GM10266 (cell line): ENCODE measurements at regions not wholly inside any gene's neighbourhood (a gene's known extent, or its start where the extent isn't known, plus 50 kb on each side); places are given as distances from the start of the nearest gene placed in this dataset.

Experiments
- DNase-seq: peaks from one replicate; pipeline ENCODE4 v3.0.0; 2012; ENCODE audit errors: extremely low spot score
- CTCF ChIP-seq: IDR thresholded peaks from 2 replicates; pipeline ENCODE4 v1.5.1; 2012; ENCODE audit warnings: mild to moderate bottlenecking, low read depth; ENCODE audit not compliant: control insufficient read depth, insufficient read depth; ENCODE audit errors: missing control alignments

GRCh38 chr6:115663681-115664080, 397.0 kb downstream of the FRK start:
- no peak for TF ChIP-seq CTCF
- DNase-seq: no peak

GRCh38 chr6:115643762-115644161, 416.9 kb downstream of the FRK start:
- TF ChIP-seq CTCF: no peak
- no peak for DNase-seq

DNA sequence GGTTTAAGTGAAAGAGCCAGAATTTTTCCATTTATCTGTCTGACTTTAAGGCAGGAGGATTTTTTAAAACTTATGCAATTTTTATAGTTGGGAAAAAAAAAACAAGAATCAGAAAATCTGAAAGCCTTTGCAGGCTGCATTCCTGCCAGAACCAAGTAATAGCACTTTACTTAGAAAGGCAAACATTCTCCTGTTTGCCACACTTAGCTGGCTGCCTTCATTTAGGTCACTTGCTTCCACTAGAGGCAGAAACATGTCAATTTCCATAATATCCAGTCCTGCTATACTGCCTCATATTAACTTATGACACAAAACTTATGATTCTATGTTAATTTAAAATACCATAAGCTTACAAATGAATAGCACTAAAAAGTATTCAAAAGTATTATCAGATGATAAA, 425.8 kb downstream of the FRK start:
- no peak for TF ChIP-seq CTCF

GRCh38 chr6:115634131-115634530, 426.6 kb downstream of the FRK start:
- TF ChIP-seq CTCF: no peak

More for the DNA sequence above, 425.8 kb downstream of the FRK start:
- no peak for DNase-seq

DNA sequence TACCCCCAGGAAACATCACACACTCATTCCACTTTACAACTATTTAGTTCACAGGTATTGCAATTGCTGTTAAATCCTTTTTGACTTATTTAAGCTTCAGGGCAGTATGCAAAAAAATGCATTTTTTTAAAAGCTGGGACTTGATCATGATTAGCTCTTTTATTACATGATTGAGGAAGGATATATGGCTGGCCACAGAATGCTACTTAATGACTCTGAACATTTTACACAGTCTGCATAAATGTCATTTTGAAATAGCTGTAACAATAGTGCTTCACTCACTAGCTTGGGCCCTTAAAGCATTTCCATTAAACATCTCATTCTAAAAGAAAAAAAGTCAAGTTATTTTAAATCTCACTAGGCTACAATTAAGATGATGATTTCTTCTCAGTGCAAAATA, 429.7 kb downstream of the FRK start:
- no peak for TF ChIP-seq CTCF

More at GRCh38 chr6:115634131-115634530, 426.6 kb downstream of the FRK start:
- DNase-seq: no peak

DNA sequence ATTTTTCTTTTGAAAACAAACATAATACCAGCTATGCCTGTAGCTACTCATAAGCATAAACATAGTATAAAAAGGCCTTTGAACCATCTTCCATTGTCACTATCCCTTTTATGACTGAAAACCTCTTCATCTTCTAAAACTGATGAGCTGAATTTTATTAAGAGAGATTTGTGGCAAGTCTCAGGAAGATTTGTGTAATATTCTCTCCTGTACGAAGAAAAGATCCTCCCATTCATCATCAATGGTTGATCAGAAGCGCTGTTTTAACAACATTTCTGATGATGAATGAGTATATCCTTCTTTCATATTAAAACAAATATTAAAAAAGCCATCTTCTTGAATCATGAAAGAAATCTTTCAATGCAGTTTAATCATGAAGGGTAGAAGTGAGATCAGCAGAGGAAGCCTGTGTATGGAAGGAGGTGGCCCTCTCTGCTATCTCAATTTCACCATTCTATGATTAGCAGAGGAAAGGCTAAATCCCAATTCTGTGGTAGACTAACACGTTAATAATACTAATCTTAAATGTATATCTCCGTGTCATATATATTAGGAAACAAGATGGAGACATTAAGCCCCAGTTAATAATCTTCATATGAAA, 430.2 kb downstream of the FRK start:
- no peak for TF ChIP-seq CTCF
- DNase-seq: no peak

More for the DNA sequence above, 429.7 kb downstream of the FRK start:
- DNase-seq: no peak

GRCh38 chr6:115629415-115629814, 431.3 kb downstream of the FRK start:
- TF ChIP-seq CTCF: no peak
- DNase-seq: no peak
